ENCODE measurements at regions not wholly inside any gene's neighbourhood (a gene's known extent, or its start where the extent isn't known, plus 50 kb on each side); places are given as distances from the start of the nearest gene placed in this dataset.
"Not testable (repeated sequence)": the region's sequence is repeated elsewhere in the genome, so short reads cannot be mapped to it uniquely, and the experiment has no call there.

- TF ChIP-seq CTCF (conservative IDR thresholded peaks at IDR 0.05; ENCODE audit: low read depth, low read length); POLR2A (IDR thresholded peaks at IDR 0.05; ENCODE audit: low read depth, low read length); USF2 (IDR thresholded peaks at IDR 0.05; ENCODE audit: low read depth, low read length); ELK1 (IDR thresholded peaks at IDR 0.05; ENCODE audit: borderline replicate concordance, low read depth, low read length); CHD1 (IDR thresholded peaks at IDR 0.05; ENCODE audit: low read depth, low read length); FOS (IDR thresholded peaks at IDR 0.05; ENCODE audit: low read depth, low read length); MXI1 (IDR thresholded peaks at IDR 0.05; ENCODE audit: borderline replicate concordance, low read depth, low read length); SMC3 (IDR thresholded peaks at IDR 0.05; ENCODE audit: low read depth, low read length): not testable (repeated sequence)
Observed at GRCh38 chr1:146393796-146394195, 165.0 kb upstream of the NOTCH2NLA start.
